IMR-90 (cell line): ENCODE measurements at regions not wholly inside any gene's neighbourhood (a gene's known extent, or its start where the extent isn't known, plus 50 kb on each side); places are given as distances from the start of the nearest gene placed in this dataset.

Source experiments
- ATAC-seq: fragments of 200-7000 bp; cut with Tn5 transposase; 2 replicates; pipeline ENCODE4 v1.9.1; 2020; ENCODE audit warnings: low read depth, mild to moderate bottlenecking, moderate library complexity
- BruUV-seq: library from RNA; stranded (reverse); fragments of 400-500 nt; replicated peaks from 2 replicates; lab custom pipeline; 2021; lab: Mats Ljungman, UMichigan
- CTCF ChIA-PET: fragments of 300-600 bp; formaldehyde crosslinking; extraction: SDS; loops from one replicate; lab custom pipeline; 2021; ENCODE audit warnings: antibody characterized with exemption; lab: Yijun Ruan, JAX
- POLR2A ChIA-PET: fragments of 300-600 bp; sonication (Branson Sonifier 250); formaldehyde crosslinking; loops from one replicate; lab custom pipeline; 2022; ENCODE audit warnings: antibody characterized with exemption; ENCODE audit not compliant: unreplicated experiment; lab: Charles Lee
- DNase-seq: peaks from one replicate; pipeline ENCODE4 v3.0.0; 2013
- H2AFZ ChIP-seq: replicated peaks from 2 replicates; pipeline ENCODE3; 2013; ENCODE audit warnings: low read length, mild to moderate bottlenecking; ENCODE audit not compliant: poor library complexity
- H2AK5ac ChIP-seq: 2 replicates; pipeline ENCODE4 v1.6.1; 2013; ENCODE audit warnings: low read depth, low read length, inconsistent platforms
- H2AK9ac ChIP-seq: replicated peaks from 2 replicates; pipeline ENCODE3; 2013; ENCODE audit warnings: mild to moderate bottlenecking, low read depth, low read length, moderate library complexity; ENCODE audit not compliant: poor library complexity
- H2BK120ac ChIP-seq: 2 replicates; pipeline ENCODE4 v1.6.1; 2013; ENCODE audit warnings: low read depth, low read length, inconsistent platforms
- H2BK15ac ChIP-seq: 3 replicates; pipeline ENCODE4 v1.6.1; 2013; ENCODE audit warnings: low read depth, low read length, inconsistent platforms
- H2BK20ac ChIP-seq: 2 replicates; pipeline ENCODE4 v1.6.1; 2013; ENCODE audit warnings: low read depth, mild to moderate bottlenecking, inconsistent platforms, low read length, moderate library complexity
- H2BK5ac ChIP-seq: 2 replicates; pipeline ENCODE4 v1.6.1; 2013; ENCODE audit warnings: mild to moderate bottlenecking, low read depth, low read length, inconsistent platforms; ENCODE audit not compliant: poor library complexity, severe bottlenecking
- H3K14ac ChIP-seq: replicated peaks from 2 replicates; pipeline ENCODE4 v1.6.1; 2013; ENCODE audit warnings: low read depth, low read length, inconsistent platforms
- H3K18ac ChIP-seq: 2 replicates; pipeline ENCODE4 v1.6.1; 2013; ENCODE audit warnings: low read depth, low read length, control low read depth
- H3K23ac ChIP-seq: 2 replicates; pipeline ENCODE4 v1.6.1; 2013; ENCODE audit warnings: low read depth, low read length, inconsistent platforms
- H3K27ac ChIP-seq: 2 replicates; pipeline ENCODE4 v1.5.1; 2013; ENCODE audit warnings: mild to moderate bottlenecking, control low read depth, low read length; ENCODE audit not compliant: insufficient read depth
- H3K27me3 ChIP-seq: 2 replicates; pipeline ENCODE4 v1.6.1; 2013; ENCODE audit warnings: low read length; ENCODE audit not compliant: control insufficient read depth, insufficient read depth
- H3K36me3 ChIP-seq: 2 replicates; pipeline ENCODE4 v1.6.1; 2013; ENCODE audit warnings: low read length, mixed read lengths; ENCODE audit not compliant: control insufficient read depth, insufficient read depth
- H3K4ac ChIP-seq: 2 replicates; pipeline ENCODE4 v1.6.1; 2013; ENCODE audit warnings: low read depth, low read length, inconsistent platforms
- H3K4me1 ChIP-seq: 2 replicates; pipeline ENCODE4 v1.6.1; 2013; ENCODE audit warnings: low read length, mixed read lengths; ENCODE audit not compliant: control insufficient read depth, insufficient read depth
- H3K4me2 ChIP-seq: 2 replicates; pipeline ENCODE4 v1.6.1; 2013; ENCODE audit warnings: low read depth, mild to moderate bottlenecking, control low read depth, low read length, moderate library complexity
- H3K4me3 ChIP-seq: 2 replicates; pipeline ENCODE4 v1.5.1; 2013; ENCODE audit warnings: low read depth, mild to moderate bottlenecking, control low read depth, low read length, moderate library complexity; ENCODE audit not compliant: insufficient read depth
- H3K56ac ChIP-seq: 2 replicates; pipeline ENCODE4 v1.6.1; 2013; ENCODE audit warnings: low read length, inconsistent platforms; ENCODE audit not compliant: insufficient read depth; ENCODE audit errors: extremely low read depth
- H3K79me1 ChIP-seq, 2 experiments: 2 replicates each; pipeline ENCODE4 v1.6.1; 2013; ENCODE audit warnings: low read length in 2 of 2, inconsistent platforms in 1 of 2, low read depth in 1 of 2
- H3K9ac ChIP-seq: 2 replicates; pipeline ENCODE4 v1.6.1; 2013; ENCODE audit warnings: low read depth, low read length, control low read depth
- H3K9me1 ChIP-seq: 2 replicates; pipeline ENCODE4 v1.6.1; 2013; ENCODE audit warnings: low read length, inconsistent platforms; ENCODE audit not compliant: insufficient read depth
- H3K9me3 ChIP-seq: 2 replicates; pipeline ENCODE4 v1.6.1; 2013; ENCODE audit warnings: low read length; ENCODE audit not compliant: control insufficient read depth, insufficient read depth
- H4K20me1 ChIP-seq: 2 replicates; pipeline ENCODE4 v1.6.1; 2013; ENCODE audit warnings: low read length, inconsistent platforms; ENCODE audit not compliant: insufficient read depth
- H4K5ac ChIP-seq: 2 replicates; pipeline ENCODE4 v1.6.1; 2013; ENCODE audit warnings: mild to moderate bottlenecking, low read depth, low read length, control low read depth
- H4K8ac ChIP-seq, 2 experiments: 2 replicates each; pipeline ENCODE4 v1.6.1; 2013; ENCODE audit warnings: low read depth in 2 of 2, low read length in 2 of 2, control low read depth in 1 of 2, inconsistent platforms in 1 of 2
- H4K91ac ChIP-seq: 2 replicates; pipeline ENCODE4 v1.6.1; 2013; ENCODE audit warnings: low read depth, low read length, inconsistent platforms; ENCODE audit not compliant: insufficient read depth
- BHLHE40 ChIP-seq: fragments of 150-350 bp; IDR thresholded peaks from 2 replicates; pipeline ENCODE4 v1.6.1; 2016; ENCODE audit warnings: mild to moderate bottlenecking, low read depth, low read length
- CEBPB ChIP-seq: IDR thresholded peaks from 2 replicates; pipeline ENCODE4 v1.6.1; 2012; ENCODE audit warnings: low read depth, low read length, improper control_type of control experiment
- CHD1 ChIP-seq: IDR thresholded peaks from 2 replicates; pipeline ENCODE4 v1.6.1; 2012; ENCODE audit warnings: low read depth, low read length, improper control_type of control experiment
- CTCF ChIP-seq: conservative IDR thresholded peaks from 2 replicates; pipeline ENCODE4 v1.5.1; 2012; ENCODE audit warnings: mild to moderate bottlenecking, low read depth, low read length, improper control_type of control experiment
- ELK1 ChIP-seq: fragments of 150-350 bp; IDR thresholded peaks from 2 replicates; pipeline ENCODE4 v1.6.1; 2016; ENCODE audit warnings: low read depth, mild to moderate bottlenecking, low read length, moderate library complexity, borderline replicate concordance
- FOS ChIP-seq: fragments of 150-350 bp; IDR thresholded peaks from 2 replicates; pipeline ENCODE4 v1.6.1; 2016; ENCODE audit warnings: low read depth, low read length
- MAFK ChIP-seq: IDR thresholded peaks from 2 replicates; pipeline ENCODE4 v1.6.1; 2012; ENCODE audit warnings: low read depth, low read length, improper control_type of control experiment
- MAZ ChIP-seq: IDR thresholded peaks from 2 replicates; pipeline ENCODE4 v1.6.1; 2012; ENCODE audit warnings: low read depth, mild to moderate bottlenecking, low read length, improper control_type of control experiment, moderate library complexity, borderline replicate concordance
- MXI1 ChIP-seq: IDR thresholded peaks from 2 replicates; pipeline ENCODE4 v1.6.1; 2012; ENCODE audit warnings: low read depth, mild to moderate bottlenecking, low read length, moderate library complexity, borderline replicate concordance
- NFE2L2 ChIP-seq: fragments of 150-350 bp; IDR thresholded peaks from 2 replicates; pipeline ENCODE4 v1.6.1; 2016; ENCODE audit warnings: low read depth, mild to moderate bottlenecking, low read length
- POLR2A ChIP-seq: IDR thresholded peaks from 2 replicates; pipeline ENCODE4 v1.6.1; 2012; ENCODE audit warnings: mild to moderate bottlenecking, low read depth, low read length
- RAD21 ChIP-seq: IDR thresholded peaks from 2 replicates; pipeline ENCODE4 v1.6.1; 2012; ENCODE audit warnings: low read length, improper control_type of control experiment
- RCOR1 ChIP-seq: IDR thresholded peaks from 2 replicates; pipeline ENCODE4 v1.6.1; 2012; ENCODE audit warnings: mild to moderate bottlenecking, low read length, improper control_type of control experiment; ENCODE audit not compliant: insufficient replicate concordance
- RFX5 ChIP-seq: IDR thresholded peaks from 2 replicates; pipeline ENCODE4 v1.8.0; 2012; ENCODE audit warnings: low read depth, mild to moderate bottlenecking, low read length, moderate library complexity
- SMC3 ChIP-seq: fragments of 150-350 bp; IDR thresholded peaks from 2 replicates; pipeline ENCODE4 v1.6.1; 2016; ENCODE audit warnings: low read depth, mild to moderate bottlenecking, antibody characterized with exemption, low read length, moderate library complexity
- USF2 ChIP-seq: fragments of 150-350 bp; IDR thresholded peaks from 2 replicates; pipeline ENCODE4 v1.6.1; 2017; ENCODE audit warnings: mild to moderate bottlenecking, antibody characterized with exemption, low read length, low read depth
- WGBS, 2 experiments: methylation state at CpG; one replicate each; pipeline versions ENCODE4 v1.1.5 to v1.1.7; 2013; ENCODE audit warnings: missing lambda C conversion rate in 2 of 2; ENCODE audit not compliant: insufficient read length in 1 of 2; ENCODE audit errors: extremely low coverage in 2 of 2; 5-methylcytosine and 5-hydroxymethylcytosine counted together
- dilution Hi-C: fragments of 300-500 bp; cut with HindIII; formaldehyde crosslinking; loops from one replicate; pipeline ENCODE4 v1.14.3; 2018; ENCODE audit warnings: low sequenced_read_pairs; ENCODE audit not compliant: unreplicated experiment
- in situ Hi-C: fragments of 300-500 bp; cut with MboI; formaldehyde crosslinking; loops from 3 replicates; pipeline ENCODE4 v1.14.3; 2019; ENCODE audit warnings: low sequenced_read_pairs, inconsistent platforms, mixed read lengths
- intact Hi-C: fragments of 100-400 bp; cut with micrococcal nuclease; formaldehyde crosslinking; loops from 2 replicates; pipeline ENCODE4 v1.10.0; 2022

- in situ Hi-C loops (no loop called here), dilution Hi-C loops (no loop called here), intact Hi-C loops (no loop called here)
- no peak for DNase-seq
- peak overlapping the region; percentile 82 for H2BK5ac ChIP-seq
- no TSS peak for BruUV-seq
- H2AK9ac ChIP-seq, result no peak overlapping the region
- H4K20me1 ChIP-seq, result peaks cover 2% of the 10 kb centered on the region; the same call in 1 of the 2 replicates
- H3K14ac ChIP-seq, result no peak overlapping the region
- no peak overlapping the region for H3K4me3 ChIP-seq
- H3K79me1 ChIP-seq, result no peaks in the 10 kb centered on the region
- H4K5ac ChIP-seq, result no peak overlapping the region
- no peak overlapping the region for H3K23ac ChIP-seq
- WGBS, 2 experiments, result 88% methylated on average over 1 of the region's 2 CpGs; no CpG with 5 or more reads in 1 of the 2 experiments
- H3K36me3 ChIP-seq, result no peaks in the 10 kb centered on the region
- peak overlapping the region; percentile 21 for H2AFZ ChIP-seq
- POLR2A ChIA-PET, result no interaction called here
- H3K18ac ChIP-seq, result no peak overlapping the region
- H3K56ac ChIP-seq, result no peak overlapping the region
- no peak overlapping the region for H3K4me2 ChIP-seq
- no peak overlapping the region for H4K8ac ChIP-seq
- CTCF ChIA-PET, result no interaction called here
- no peak overlapping the region for H2BK15ac ChIP-seq
- H2BK20ac ChIP-seq, result no peak overlapping the region
- H3K4ac ChIP-seq, result no peak overlapping the region
- no peak overlapping the region for H3K9ac ChIP-seq
- TF ChIP-seq FOS, result no peak
- no peak for TF ChIP-seq ELK1
- no peak for TF ChIP-seq USF2
- TF ChIP-seq SMC3, result no peak
- no peak for TF ChIP-seq BHLHE40
- TF ChIP-seq RAD21, result no peak
- no peak for TF ChIP-seq POLR2A
- TF ChIP-seq CTCF, result no peak
- no peak for TF ChIP-seq MAFK
- TF ChIP-seq MAZ, result no peak
- no peak for TF ChIP-seq RCOR1
- TF ChIP-seq CEBPB, result no peak
- TF ChIP-seq MXI1, result no peak
- no peak for TF ChIP-seq RFX5
- TF ChIP-seq NFE2L2, result no peak
- TF ChIP-seq CHD1, result no peak
- H3K27ac ChIP-seq, result no peak overlapping the region
- H2BK120ac ChIP-seq, result no peak overlapping the region
- peak overlapping the region; percentile 67; the same call in 1 of the 2 replicates for H2AK5ac ChIP-seq
- H3K27me3 ChIP-seq, result peaks cover 2% of the 10 kb centered on the region; the same call in 1 of the 2 replicates
- no peak for ATAC-seq
- H3K9me1 ChIP-seq, result peaks cover 4% of the 10 kb centered on the region
- H3K4me1 ChIP-seq, result no peaks in the 10 kb centered on the region
- peaks cover 2% of the 10 kb centered on the region for H3K9me3 ChIP-seq
- no peak overlapping the region for H4K91ac ChIP-seq
Measured at GRCh38 chr9:89260525-89260924, 50.5 kb upstream of the CKS2 start.
